ENCODE measurements at regions not wholly inside any gene's neighbourhood (a gene's known extent, or its start where the extent isn't known, plus 50 kb on each side); places are given as distances from the start of the nearest gene placed in this dataset.

GRCh38 chr13:107271227-107271626, 703.3 kb upstream of the ARGLU1 start:
- Histone ChIP-seq H3K4me3 (no peak overlapping the region), H3K36me3 (no peaks in the 10 kb centered on the region), H3K9me3 (no peaks in the 10 kb centered on the region), H3K27ac (no peak overlapping the region), H3K4me1 (no peaks in the 10 kb centered on the region), H3K27me3 (no peaks in the 10 kb centered on the region)
- no peak for DNase-seq (ENCODE audit: low spot score in 2 of 2)
- 29% methylated on average over 2 of the region's 2 CpGs for WGBS
- no peak for TF ChIP-seq POLR2AphosphoS5 (IDR thresholded peaks at IDR 0.05)
- no peak for TF ChIP-seq POLR2A (IDR thresholded peaks at IDR 0.05)
- TF ChIP-seq EP300 (IDR thresholded peaks at IDR 0.05) = no peak
- TF ChIP-seq CTCF (IDR thresholded peaks at IDR 0.05) = no peak

DNA sequence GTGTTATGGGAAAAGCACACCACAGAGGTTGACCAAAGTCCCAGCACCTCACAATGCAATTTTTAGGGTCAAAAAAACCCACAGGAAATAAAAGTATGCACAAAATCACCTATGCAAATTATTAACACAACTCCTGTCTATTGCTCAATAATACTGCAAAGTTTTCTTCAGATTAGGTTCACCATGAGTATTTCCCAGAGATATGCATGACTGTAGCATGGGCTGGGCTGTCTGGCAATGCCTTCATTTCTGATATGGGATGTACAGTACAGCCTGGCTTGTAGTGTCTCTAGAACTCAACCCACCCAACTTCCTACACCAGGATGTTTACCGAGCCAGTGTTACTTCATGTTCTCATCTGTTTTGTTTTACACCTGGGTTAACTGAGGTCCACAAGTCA, 698.7 kb upstream of the ARGLU1 start:
- Histone ChIP-seq H3K27me3 (no peaks in the 10 kb centered on the region), H3K4me3 (no peak overlapping the region), H3K27ac (no peak overlapping the region), H3K9me3 (no peaks in the 10 kb centered on the region), H3K36me3 (no peaks in the 10 kb centered on the region), H3K4me1 (no peaks in the 10 kb centered on the region)
- no peak for TF ChIP-seq EP300 (IDR thresholded peaks at IDR 0.05)
- no peak for TF ChIP-seq POLR2AphosphoS5 (IDR thresholded peaks at IDR 0.05)
- no peak for TF ChIP-seq POLR2A (IDR thresholded peaks at IDR 0.05)
- TF ChIP-seq CTCF (IDR thresholded peaks at IDR 0.05) = no peak
- 100% methylated on average over 1 of the region's 1 CpG for WGBS
- DNase-seq (ENCODE audit: low spot score in 2 of 2) = no peak

DNA sequence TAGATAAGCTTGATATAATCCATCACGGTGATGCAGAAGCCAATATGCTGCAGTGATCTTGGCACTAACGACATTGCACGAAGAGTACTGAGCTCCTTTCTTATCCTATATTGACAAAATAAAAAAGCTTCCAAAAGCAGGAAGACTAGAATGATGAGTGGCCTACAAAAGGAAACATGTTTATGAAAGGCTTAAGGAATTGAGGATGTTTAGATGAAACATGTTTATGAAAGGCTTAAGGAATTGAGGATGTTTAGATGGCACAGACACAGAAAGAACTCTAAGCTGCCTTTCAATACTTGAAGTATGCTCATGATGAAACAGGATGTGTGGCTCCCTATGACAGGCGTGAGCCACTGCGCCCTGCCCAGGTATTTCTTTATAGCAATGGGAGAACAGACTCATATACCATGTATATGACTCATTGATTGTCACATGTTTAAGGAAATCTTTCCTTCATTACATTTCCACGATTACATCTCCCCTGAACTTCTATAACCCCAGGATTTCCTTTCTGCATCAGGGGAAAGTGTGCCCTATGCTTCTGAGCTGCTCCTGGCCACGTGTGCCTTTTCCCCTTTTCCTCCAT, 690.8 kb upstream of the ARGLU1 start:
- TF ChIP-seq CTCF (IDR thresholded peaks at IDR 0.05) (no peak), POLR2A (IDR thresholded peaks at IDR 0.05) (no peak), POLR2AphosphoS5 (IDR thresholded peaks at IDR 0.05) (no peak), EP300 (IDR thresholded peaks at IDR 0.05) (no peak)
- Histone ChIP-seq H3K27ac (no peak overlapping the region), H3K27me3 (no peaks in the 10 kb centered on the region), H3K4me1 (no peaks in the 10 kb centered on the region), H3K36me3 (no peaks in the 10 kb centered on the region), H3K4me3 (no peak overlapping the region), H3K9me3 (no peaks in the 10 kb centered on the region)
- no peak for DNase-seq (ENCODE audit: low spot score in 2 of 2)
- 67% methylated on average over 7 of the region's 7 CpGs for WGBS

- Histone ChIP-seq H3K4me3 (no peak overlapping the region), H3K36me3 (no peaks in the 10 kb centered on the region), H3K27me3 (no peaks in the 10 kb centered on the region), H3K27ac (no peak overlapping the region), H3K9me3 (no peaks in the 10 kb centered on the region), H3K4me1 (no peaks in the 10 kb centered on the region)
- DNase-seq (ENCODE audit: low spot score in 2 of 2) = no peak
- TF ChIP-seq POLR2AphosphoS5 (IDR thresholded peaks at IDR 0.05) = no peak
- TF ChIP-seq POLR2A (IDR thresholded peaks at IDR 0.05) = no peak
- no peak for TF ChIP-seq CTCF (IDR thresholded peaks at IDR 0.05)
- no peak for TF ChIP-seq EP300 (IDR thresholded peaks at IDR 0.05)
- 91% methylated on average over 4 of the region's 4 CpGs for WGBS
These were observed 686.5 kb upstream of the ARGLU1 start for GRCh38 chr13:107254392-107254791.

DNA sequence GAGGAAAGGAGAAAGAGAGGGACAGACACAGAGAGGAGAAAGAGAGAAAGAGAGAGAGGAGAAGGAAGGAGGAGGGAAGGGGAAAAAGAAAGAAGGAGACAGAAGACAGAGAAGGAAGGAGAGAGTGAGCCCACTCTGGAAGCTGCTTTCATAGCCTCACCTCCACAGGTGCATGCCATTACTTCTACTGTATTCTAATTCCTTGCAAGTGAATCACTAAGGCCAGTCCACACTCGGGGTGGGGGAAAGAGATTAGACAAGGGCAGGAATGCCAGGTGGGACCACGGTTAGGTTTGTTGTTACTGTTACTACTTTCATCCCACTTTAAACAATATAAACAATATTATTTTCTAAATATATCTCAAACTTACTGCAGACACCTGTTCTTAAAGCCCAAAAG, 684.5 kb upstream of the ARGLU1 start:
- Histone ChIP-seq H3K27me3 (no peaks in the 10 kb centered on the region), H3K36me3 (no peaks in the 10 kb centered on the region), H3K4me1 (no peaks in the 10 kb centered on the region), H3K9me3 (no peaks in the 10 kb centered on the region), H3K4me3 (no peak overlapping the region), H3K27ac (no peak overlapping the region)
- no peak for DNase-seq (ENCODE audit: low spot score in 2 of 2)
- TF ChIP-seq POLR2A (IDR thresholded peaks at IDR 0.05) (no peak), POLR2AphosphoS5 (IDR thresholded peaks at IDR 0.05) (no peak), CTCF (IDR thresholded peaks at IDR 0.05) (no peak), EP300 (IDR thresholded peaks at IDR 0.05) (no peak)
- WGBS = 61% methylated on average over 2 of the region's 2 CpGs
